ENCODE measurements at regions not wholly inside any gene's neighbourhood (a gene's known extent, or its start where the extent isn't known, plus 50 kb on each side); places are given as distances from the start of the nearest gene placed in this dataset.

GRCh38 chr1:82901561-82901960 lies 1097.4 kb downstream of the TTLL7 start:
- TF ChIP-seq CTCF (IDR thresholded peaks at IDR 0.05) (no peak), POLR2A (IDR thresholded peaks at IDR 0.05) (no peak), POLR2AphosphoS5 (IDR thresholded peaks at IDR 0.05) (no peak)
